HEK293T (cell line): ENCODE measurements at regions not wholly inside any gene's neighbourhood (a gene's known extent, or its start where the extent isn't known, plus 50 kb on each side); places are given as distances from the start of the nearest gene placed in this dataset.

Experiments
- CTCF ChIA-PET: fragments of 350-600 bp; formaldehyde crosslinking; extraction: SDS; loops from one replicate; lab custom pipeline; 2021; ENCODE audit warnings: antibody characterized with exemption, inconsistent platforms; lab: Yijun Ruan, JAX
- POLR2A ChIA-PET: fragments of 350-600 bp; formaldehyde crosslinking; extraction: SDS; loops from one replicate; lab custom pipeline; 2020; ENCODE audit warnings: antibody characterized with exemption, inconsistent platforms; lab: Yijun Ruan, JAX
- DNase-seq: peaks from one replicate; pipeline ENCODE4 v3.0.0; 2012; ENCODE audit warnings: mixed read lengths; ENCODE audit errors: extremely low spot score
- ARNT ChIP-seq: fragments of 450-650 bp; IDR thresholded peaks from 2 replicates; pipeline ENCODE4 v1.6.1; 2017; ENCODE audit warnings: mild to moderate bottlenecking
- BHLHE40 ChIP-seq: fragments of 450-650 bp; IDR thresholded peaks from 2 replicates; pipeline ENCODE4 v1.6.1; 2016; ENCODE audit warnings: mild to moderate bottlenecking, moderate library complexity, borderline replicate concordance
- CTBP1 ChIP-seq: fragments of 450-650 bp; IDR thresholded peaks from 2 replicates; pipeline ENCODE4 v1.6.1; 2016; ENCODE audit warnings: borderline replicate concordance
- ELF4 ChIP-seq: fragments of 450-650 bp; IDR thresholded peaks from 2 replicates; pipeline ENCODE4 v1.6.1; 2017; ENCODE audit warnings: antibody characterized with exemption
- FOXA1 ChIP-seq: fragments of 450-650 bp; IDR thresholded peaks from 2 replicates; pipeline ENCODE4 v1.6.1; 2016; ENCODE audit warnings: mild to moderate bottlenecking
- FOXK2 ChIP-seq: fragments of 450-650 bp; IDR thresholded peaks from 2 replicates; pipeline ENCODE4 v1.6.1; 2016; ENCODE audit warnings: mild to moderate bottlenecking
- FOXM1 ChIP-seq: fragments of 450-650 bp; IDR thresholded peaks from 2 replicates; pipeline ENCODE4 v1.6.1; 2017; ENCODE audit warnings: mild to moderate bottlenecking, borderline replicate concordance
- HDGF ChIP-seq: fragments of 450-650 bp; IDR thresholded peaks from 2 replicates; pipeline ENCODE4 v1.6.1; 2017; ENCODE audit warnings: antibody characterized with exemption, borderline replicate concordance
- L3MBTL2 ChIP-seq: fragments of 450-650 bp; conservative IDR thresholded peaks from 2 replicates; pipeline ENCODE4 v1.6.1; 2016; ENCODE audit warnings: mild to moderate bottlenecking
- LEF1 ChIP-seq: fragments of 450-650 bp; IDR thresholded peaks from 2 replicates; pipeline ENCODE4 v1.6.1; 2017; ENCODE audit warnings: mild to moderate bottlenecking, borderline replicate concordance
- NFRKB ChIP-seq: fragments of 450-650 bp; IDR thresholded peaks from 2 replicates; pipeline ENCODE4 v1.6.1; 2016; ENCODE audit warnings: mild to moderate bottlenecking, moderate library complexity
- SP1 ChIP-seq: fragments of 450-650 bp; IDR thresholded peaks from 2 replicates; pipeline ENCODE4 v1.6.1; 2017
- SUZ12 ChIP-seq: fragments of 450-650 bp; IDR thresholded peaks from 2 replicates; pipeline ENCODE4 v1.6.1; 2016; ENCODE audit warnings: mild to moderate bottlenecking
- TARDBP ChIP-seq: fragments of 450-650 bp; IDR thresholded peaks from 2 replicates; pipeline ENCODE4 v1.6.1; 2016
- ZNF384 ChIP-seq: fragments of 450-650 bp; IDR thresholded peaks from 2 replicates; pipeline ENCODE4 v1.6.1; 2016
- TF ChIP-seq, protein P1 (sequence below): fragments of 450-650 bp; IDR thresholded peaks from 2 replicates; pipeline ENCODE4 v1.6.1; 2016

DNA sequence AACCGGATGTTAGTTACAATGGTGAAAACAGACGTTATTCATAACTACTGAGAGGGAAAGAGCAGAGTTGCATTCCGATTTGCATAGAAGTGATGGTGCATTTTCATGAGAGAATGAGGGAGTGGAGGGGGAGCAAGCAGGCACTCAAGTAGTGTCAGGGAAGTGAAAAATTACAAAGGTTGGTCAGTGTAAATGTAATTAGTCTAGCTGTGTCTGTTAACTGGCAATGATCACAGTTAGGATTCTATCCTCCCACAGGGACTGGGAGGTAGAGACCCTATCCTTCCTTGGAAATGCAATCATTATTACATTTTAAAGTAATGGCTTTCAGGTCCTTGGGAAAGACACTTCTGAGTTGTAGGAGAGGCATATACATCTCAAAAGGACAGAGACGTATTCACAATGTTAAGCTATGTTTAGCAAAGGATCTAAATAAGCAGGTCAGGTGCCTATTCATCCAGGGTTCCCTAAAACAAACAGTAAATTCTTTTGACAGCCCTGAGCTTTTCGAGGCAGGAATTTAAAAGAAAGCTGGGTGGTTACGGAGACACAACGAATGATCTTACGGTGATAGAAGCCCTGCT, 1671.8 kb upstream of the DDX18 start:
- DNase-seq = no peak
- ChIA-PET POLR2A (no interaction called here), CTCF (no interaction called here)
- TF ChIP-seq FOXM1 (no peak), FOXA1 (no peak), ARNT (no peak), ZNF384 (no peak), NFRKB (no peak)

DNA sequence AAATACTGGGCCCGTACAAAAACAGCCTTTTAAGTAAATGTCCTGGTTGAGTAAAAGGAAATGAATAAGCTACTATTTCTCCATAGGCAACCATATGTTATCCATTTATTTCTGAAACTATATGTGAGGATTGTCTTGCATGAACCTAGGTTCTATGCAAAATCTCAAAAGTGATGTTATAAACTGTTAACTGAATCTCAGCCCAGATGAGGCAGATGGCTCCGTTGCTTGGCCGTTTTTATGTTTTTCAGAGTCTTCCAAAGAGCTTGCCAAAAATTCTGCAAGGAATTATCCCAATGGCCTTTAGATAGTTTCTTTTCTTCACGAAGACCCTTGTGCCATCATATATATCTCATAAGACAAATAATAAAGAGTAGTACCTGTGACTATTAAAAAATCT, 1669.5 kb upstream of the DDX18 start:
- no peak for DNase-seq
- no peak for TF ChIP-seq SUZ12
- TF ChIP-seq BHLHE40 = no peak
- no peak for TF ChIP-seq ARNT
- no peak for TF ChIP-seq LEF1
- TF ChIP-seq CTBP1 = no peak
- no peak for TF ChIP-seq FOXK2
- no peak for TF ChIP-seq SP1
- TF ChIP-seq HDGF = no peak
- TF ChIP-seq TARDBP = no peak
- TF ChIP-seq NFRKB = no peak
- TF ChIP-seq FOXA1 = no peak
- no peak for TF ChIP-seq ELF4
- TF ChIP-seq, protein P1, sequence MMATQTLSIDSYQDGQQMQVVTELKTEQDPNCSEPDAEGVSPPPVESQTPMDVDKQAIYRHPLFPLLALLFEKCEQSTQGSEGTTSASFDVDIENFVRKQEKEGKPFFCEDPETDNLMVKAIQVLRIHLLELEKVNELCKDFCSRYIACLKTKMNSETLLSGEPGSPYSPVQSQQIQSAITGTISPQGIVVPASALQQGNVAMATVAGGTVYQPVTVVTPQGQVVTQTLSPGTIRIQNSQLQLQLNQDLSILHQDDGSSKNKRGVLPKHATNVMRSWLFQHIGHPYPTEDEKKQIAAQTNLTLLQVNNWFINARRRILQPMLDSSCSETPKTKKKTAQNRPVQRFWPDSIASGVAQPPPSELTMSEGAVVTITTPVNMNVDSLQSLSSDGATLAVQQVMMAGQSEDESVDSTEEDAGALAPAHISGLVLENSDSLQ = no peak
- no peak for TF ChIP-seq FOXM1
- TF ChIP-seq ZNF384 = no peak
- no peak for TF ChIP-seq L3MBTL2
- POLR2A ChIA-PET = no interaction called here
- CTCF ChIA-PET = no interaction called here

GRCh38 chr2:116148361-116148760, 1666.1 kb upstream of the DDX18 start:
- TF ChIP-seq FOXK2 = no peak
- TF ChIP-seq BHLHE40 = no peak
- no peak for TF ChIP-seq SUZ12
- no peak for TF ChIP-seq ARNT
- TF ChIP-seq ZNF384 = no peak
- TF ChIP-seq, protein P1 = no peak
- TF ChIP-seq FOXM1 = no peak
- TF ChIP-seq ELF4 = no peak
- no peak for TF ChIP-seq FOXA1
- TF ChIP-seq TARDBP = no peak
- no peak for TF ChIP-seq L3MBTL2
- no peak for TF ChIP-seq LEF1
- no peak for TF ChIP-seq HDGF
- no peak for TF ChIP-seq NFRKB
- TF ChIP-seq CTBP1 = no peak
- TF ChIP-seq SP1 = no peak
- ChIA-PET CTCF (no interaction called here), POLR2A (no interaction called here)
- DNase-seq = no peak

GRCh38 chr2:116153729-116154128, 1660.8 kb upstream of the DDX18 start:
- ChIA-PET CTCF (no interaction called here), POLR2A (no interaction called here)
- TF ChIP-seq SP1 = no peak
- TF ChIP-seq ZNF384 = no peak
- no peak for TF ChIP-seq SUZ12
- no peak for TF ChIP-seq TARDBP
- TF ChIP-seq FOXK2 = no peak
- no peak for TF ChIP-seq ARNT
- TF ChIP-seq, protein P1 = no peak
- no peak for TF ChIP-seq ELF4
- no peak for DNase-seq

DNA sequence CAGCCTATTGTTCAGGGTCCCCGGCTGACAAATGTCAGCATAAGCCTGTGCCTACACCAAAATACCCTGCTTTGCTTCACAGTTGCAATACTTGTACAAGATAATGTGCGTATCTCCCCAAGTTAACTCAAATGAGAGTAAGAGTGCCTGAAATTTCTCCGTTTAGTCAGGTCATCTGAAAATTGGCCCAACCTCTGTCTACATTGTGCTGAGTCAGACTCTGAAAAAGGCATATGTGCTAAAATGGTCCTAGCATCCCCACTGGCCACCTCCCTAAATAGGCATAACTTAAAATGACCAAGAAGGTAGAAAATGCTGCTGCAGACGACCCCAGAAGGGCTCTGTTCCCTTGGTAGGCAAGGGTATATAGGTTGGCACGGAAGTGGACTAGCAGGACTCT, 1653.8 kb upstream of the DDX18 start:
- ChIA-PET CTCF (no interaction called here), POLR2A (no interaction called here)
- TF ChIP-seq, protein P1 = no peak
- TF ChIP-seq TARDBP (no peak), FOXM1 (no peak), CTBP1 (no peak), LEF1 (no peak), SP1 (no peak), FOXK2 (no peak), NFRKB (no peak), SUZ12 (no peak), ZNF384 (no peak), HDGF (no peak), FOXA1 (no peak), ELF4 (no peak), BHLHE40 (no peak)
- DNase-seq = no peak

DNA sequence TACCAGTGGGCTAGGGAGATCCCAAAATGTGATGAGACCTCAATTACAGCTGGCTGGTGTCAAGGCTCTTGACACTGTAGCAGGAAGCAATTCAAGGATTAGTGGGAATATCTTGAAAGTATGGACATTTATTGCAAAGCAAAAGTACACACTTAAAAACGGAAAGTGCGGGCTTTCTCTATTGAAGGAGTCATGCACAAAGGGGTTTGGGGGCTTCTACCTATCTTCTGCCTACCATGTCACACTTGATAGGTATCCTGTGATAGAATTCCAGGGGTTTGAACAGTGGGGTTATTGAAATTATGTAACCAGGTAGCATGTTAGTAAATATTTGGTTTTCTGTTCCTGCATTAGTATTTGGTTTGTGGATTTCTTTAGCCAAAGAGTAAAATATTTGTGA, 1652.1 kb upstream of the DDX18 start:
- POLR2A ChIA-PET = no interaction called here
- TF ChIP-seq ARNT (no peak), FOXA1 (no peak), BHLHE40 (no peak), NFRKB (no peak), HDGF (no peak), L3MBTL2 (no peak)
- no peak for DNase-seq
- CTCF ChIA-PET = no interaction called here
